Duodenal mucosa (tissue), 2 donors: ENCODE measurements at regions not wholly inside any gene's neighbourhood (a gene's known extent, or its start where the extent isn't known, plus 50 kb on each side); places are given as distances from the start of the nearest gene placed in this dataset.

Experiments
- H3K27ac ChIP-seq: one replicate; pipeline ENCODE4 v1.7.0; 2013; ENCODE audit warnings: low read depth, low read length
- H3K27me3 ChIP-seq, 2 donors: one replicate each; pipeline ENCODE4 v1.7.0; 2013; ENCODE audit warnings: low read length in 2 of 2, control low read depth in 1 of 2; ENCODE audit not compliant: insufficient read depth in 2 of 2, control insufficient read depth in 1 of 2
- H3K36me3 ChIP-seq, 2 donors: one replicate each; pipeline ENCODE4 v1.7.0; 2013; ENCODE audit warnings: low read length in 2 of 2, control low read depth in 1 of 2; ENCODE audit not compliant: insufficient read depth in 2 of 2, control insufficient read depth in 1 of 2
- H3K4me1 ChIP-seq, 2 donors: one replicate each; pipeline ENCODE4 v1.7.0; 2013; ENCODE audit warnings: low read length in 2 of 2, control low read depth in 1 of 2; ENCODE audit not compliant: insufficient read depth in 2 of 2, control insufficient read depth in 1 of 2
- H3K4me3 ChIP-seq, 2 donors: one replicate each; pipeline ENCODE4 v1.7.0; 2013; ENCODE audit warnings: low read length in 2 of 2, low read depth in 1 of 2
- H3K9ac ChIP-seq, 2 donors: one replicate each; pipeline ENCODE4 v1.7.0; 2013; ENCODE audit warnings: low read length in 2 of 2, low read depth in 1 of 2
- H3K9me3 ChIP-seq, 2 donors: one replicate each; pipeline ENCODE4 v1.7.0; 2013; ENCODE audit warnings: low read length in 2 of 2, control low read depth in 1 of 2; ENCODE audit not compliant: control insufficient read depth in 1 of 2

GRCh38 chr10:4353964-4354363 is 472.0 kb upstream of the AKR1E2 start:
- Histone ChIP-seq H3K27ac (no peak overlapping the region), H3K4me3 (no peak overlapping the region), H3K36me3 (no peaks in the 10 kb centered on the region), H3K9me3 (no peaks in the 10 kb centered on the region), H3K4me1 (no peaks in the 10 kb centered on the region), H3K27me3 (peaks cover 3 to 5% of the 10 kb centered on the region in 2 donors), H3K9ac (no peak overlapping the region)

DNA sequence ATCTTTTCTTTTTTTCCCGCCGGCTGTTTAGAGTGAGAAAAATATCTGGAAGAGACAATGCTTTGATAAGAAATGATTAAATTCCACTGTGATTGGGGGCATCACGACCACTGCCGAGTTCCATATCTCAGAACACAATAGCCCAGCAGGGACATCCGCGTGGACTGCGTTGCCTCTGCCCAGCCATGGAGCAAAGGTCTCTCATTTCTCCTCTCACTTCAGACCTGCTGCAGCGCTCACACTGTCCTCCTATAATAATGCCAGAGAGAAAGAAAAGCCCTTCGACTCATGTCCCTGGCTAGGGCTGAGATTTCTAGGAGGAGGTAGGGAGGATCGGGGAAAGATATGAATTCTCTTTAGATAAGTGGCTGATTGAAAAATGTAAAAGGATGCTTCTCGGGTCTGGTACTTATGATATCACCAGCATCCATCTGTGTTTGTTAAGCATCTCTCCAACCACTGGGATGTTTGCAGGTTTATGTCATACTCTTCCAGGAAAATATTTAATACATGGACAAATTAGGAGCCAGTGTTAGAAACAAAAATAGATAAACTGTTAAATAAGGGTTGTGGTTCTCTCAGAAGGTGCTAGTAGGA is 472.9 kb upstream of the AKR1E2 start:
- Histone ChIP-seq H3K9ac (no peak overlapping the region), H3K27me3 (peaks cover 3 to 5% of the 10 kb centered on the region in 2 donors), H3K36me3 (no peaks in the 10 kb centered on the region), H3K27ac (no peak overlapping the region), H3K4me1 (no peaks in the 10 kb centered on the region), H3K9me3 (no peaks in the 10 kb centered on the region), H3K4me3 (no peak overlapping the region)

- H3K9ac ChIP-seq, result no peak overlapping the region
- no peaks in the 10 kb centered on the region for H3K9me3 ChIP-seq
- H3K27ac ChIP-seq, result no peak overlapping the region
- H3K36me3 ChIP-seq, result no peaks in the 10 kb centered on the region
- no peak overlapping the region for H3K4me3 ChIP-seq
- peaks cover 3 to 5% of the 10 kb centered on the region in 2 donors for H3K27me3 ChIP-seq
- H3K4me1 ChIP-seq, result no peaks in the 10 kb centered on the region
Observed at GRCh38 chr10:4352414-4352961, 473.5 kb upstream of the AKR1E2 start.

DNA sequence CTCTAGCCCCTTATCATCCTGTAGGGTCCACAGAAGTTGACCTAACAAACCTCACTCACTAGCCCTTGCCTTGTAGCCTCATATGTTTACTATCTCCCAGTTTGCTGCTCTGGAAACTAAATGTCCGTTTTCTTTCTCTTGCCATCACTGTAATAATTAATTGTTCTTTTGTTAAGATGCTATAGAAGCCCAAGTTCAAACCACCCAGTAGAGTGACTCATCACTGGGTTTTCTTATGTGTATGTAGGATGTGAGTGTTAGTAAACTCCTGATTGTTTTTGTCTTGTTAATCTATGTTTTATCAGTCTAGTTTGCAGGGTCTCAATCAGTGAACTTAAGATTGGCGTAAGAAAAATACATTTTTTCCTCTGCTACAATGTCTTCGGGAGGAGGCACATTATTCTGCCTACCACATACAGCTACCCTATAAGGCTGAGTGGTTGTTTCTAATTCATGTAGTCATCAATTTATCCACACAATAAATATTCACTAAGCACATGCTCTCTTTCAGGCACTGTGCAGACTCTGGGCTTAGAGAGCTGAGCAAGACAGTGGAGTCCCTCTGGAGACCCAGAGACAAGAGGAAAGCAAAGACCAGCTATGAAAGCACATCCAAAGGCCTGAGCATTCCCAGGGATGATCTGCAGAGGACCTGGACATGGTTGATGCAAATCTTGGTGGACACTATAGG is 474.1 kb upstream of the AKR1E2 start:
- peaks cover 3 to 5% of the 10 kb centered on the region in 2 donors for H3K27me3 ChIP-seq
- no peak overlapping the region for H3K9ac ChIP-seq
- no peaks in the 10 kb centered on the region for H3K9me3 ChIP-seq
- no peak overlapping the region for H3K4me3 ChIP-seq
- no peaks in the 10 kb centered on the region for H3K36me3 ChIP-seq
- H3K4me1 ChIP-seq, result no peaks in the 10 kb centered on the region
- H3K27ac ChIP-seq, result no peak overlapping the region

- no peak overlapping the region for H3K27ac ChIP-seq
Observed at GRCh38 chr10:4347397-4347796, 478.6 kb upstream of the AKR1E2 start.

DNA sequence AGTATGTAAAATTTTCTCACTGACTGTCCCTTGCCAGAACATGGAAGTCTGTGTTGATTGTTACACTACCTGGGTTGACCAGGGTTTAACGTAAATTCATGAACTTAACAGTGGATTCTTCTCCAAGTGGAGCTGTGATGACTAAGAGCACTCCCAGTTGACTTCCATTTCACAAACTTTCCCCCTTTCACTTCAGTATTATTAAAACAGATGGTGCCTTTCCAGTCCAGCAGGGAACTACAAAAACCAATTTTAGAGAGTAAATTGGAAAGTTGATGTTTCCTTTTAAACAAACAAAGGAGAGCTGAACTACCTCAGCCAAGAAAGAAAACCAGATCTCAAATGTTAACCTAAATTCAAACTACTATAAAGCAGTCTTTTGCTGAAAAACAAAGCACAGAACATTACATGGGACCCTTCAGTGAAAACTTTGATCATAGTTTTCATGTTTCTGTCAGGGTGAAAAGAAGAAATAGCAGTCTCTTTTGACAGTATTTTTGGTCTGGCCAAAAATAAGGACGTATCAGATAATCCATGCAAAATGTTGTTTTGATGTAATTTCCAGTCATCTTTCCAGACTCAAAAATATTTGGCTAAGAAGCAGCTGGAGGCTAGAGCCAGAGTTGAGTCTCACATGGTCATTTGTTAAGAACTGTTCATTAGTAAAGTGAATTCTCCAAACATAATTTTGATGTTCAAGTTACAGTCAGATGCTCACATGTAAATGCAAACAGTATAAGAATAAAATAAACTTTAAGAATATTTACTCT is 479.9 kb upstream of the AKR1E2 start:
- Histone ChIP-seq H3K27ac (no peak overlapping the region), H3K9ac (no peak overlapping the region), H3K27me3 (no peaks in the 10 kb centered on the region), H3K36me3 (no peaks in the 10 kb centered on the region), H3K4me1 (no peaks in the 10 kb centered on the region), H3K4me3 (no peak overlapping the region), H3K9me3 (no peaks in the 10 kb centered on the region)

More at GRCh38 chr10:4347397-4347796, 478.6 kb upstream of the AKR1E2 start:
- Histone ChIP-seq H3K4me1 (no peaks in the 10 kb centered on the region), H3K9me3 (no peaks in the 10 kb centered on the region), H3K9ac (no peak overlapping the region), H3K4me3 (no peak overlapping the region), H3K36me3 (no peaks in the 10 kb centered on the region), H3K27me3 (no peaks in the 10 kb centered on the region)

DNA sequence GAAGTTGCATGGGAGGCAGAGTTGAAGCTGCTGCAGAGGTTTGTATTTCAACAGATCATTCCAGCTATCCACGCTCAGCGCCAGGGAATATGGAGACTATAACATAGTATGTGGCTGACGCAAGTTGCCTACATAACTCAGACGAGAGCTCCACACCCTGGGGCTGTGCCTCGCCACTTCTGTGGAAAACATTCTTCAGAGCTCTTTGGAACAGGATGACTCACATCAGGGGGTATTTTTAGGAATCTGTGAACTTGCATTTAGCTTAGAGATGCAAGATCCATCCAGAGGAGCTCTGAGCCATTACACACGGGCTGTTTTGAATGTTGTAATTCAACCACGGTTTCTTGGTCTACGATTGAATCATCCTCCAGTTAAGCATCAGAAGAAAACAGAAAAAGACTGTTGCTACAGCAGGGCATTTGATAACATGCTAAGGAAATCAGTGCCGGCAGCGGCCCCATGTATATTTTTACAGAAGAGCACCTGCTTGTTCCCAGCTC is 481.5 kb upstream of the AKR1E2 start:
- H3K36me3 ChIP-seq, result no peaks in the 10 kb centered on the region
- no peak overlapping the region for H3K27ac ChIP-seq
- H3K4me3 ChIP-seq, result no peak overlapping the region
- no peaks in the 10 kb centered on the region for H3K27me3 ChIP-seq
- no peaks in the 10 kb centered on the region for H3K4me1 ChIP-seq
- no peak overlapping the region for H3K9ac ChIP-seq
- no peaks in the 10 kb centered on the region for H3K9me3 ChIP-seq

DNA sequence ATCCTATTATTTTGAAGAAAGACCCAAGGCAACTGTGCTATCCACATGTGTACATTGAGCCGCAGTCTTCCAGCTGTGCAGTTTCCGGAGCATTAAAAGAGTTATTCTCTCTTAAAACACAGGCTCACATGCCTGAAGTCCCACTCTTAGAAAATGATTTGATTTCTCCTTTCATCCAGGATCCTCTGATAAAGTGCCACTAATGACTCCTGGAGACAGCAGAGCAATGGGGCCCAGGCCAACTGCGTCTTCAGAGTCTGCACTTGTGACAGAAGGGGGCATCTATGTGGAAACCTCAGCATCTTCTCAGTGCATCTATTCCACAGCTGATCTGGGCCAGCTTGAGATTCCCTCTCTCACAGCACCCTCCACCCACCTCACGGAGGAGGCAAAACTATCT is 482.1 kb upstream of the AKR1E2 start:
- no peak overlapping the region for H3K27ac ChIP-seq
- H3K9ac ChIP-seq, result no peak overlapping the region
- no peaks in the 10 kb centered on the region for H3K36me3 ChIP-seq
- no peaks in the 10 kb centered on the region for H3K9me3 ChIP-seq
- H3K4me1 ChIP-seq, result no peaks in the 10 kb centered on the region
- no peak overlapping the region for H3K4me3 ChIP-seq
- no peaks in the 10 kb centered on the region for H3K27me3 ChIP-seq

DNA sequence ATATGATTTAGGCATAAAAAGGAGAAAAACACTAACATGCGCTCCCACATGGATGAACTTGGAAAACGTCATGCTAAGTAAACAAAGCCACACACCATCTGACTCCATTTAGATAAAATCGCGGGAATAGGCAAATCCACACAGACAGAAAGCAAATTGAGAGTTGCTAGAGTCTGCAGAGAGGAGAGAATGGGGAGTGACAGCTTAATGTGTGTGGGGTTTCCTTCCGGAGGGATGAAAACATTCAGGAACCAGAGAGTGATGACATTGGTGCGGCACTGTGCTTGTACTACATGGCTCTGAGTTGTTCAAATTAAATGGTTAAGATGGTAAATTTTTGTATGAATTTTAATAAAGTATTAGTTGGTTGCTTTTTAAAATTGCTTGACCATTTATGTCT is 482.9 kb upstream of the AKR1E2 start:
- Histone ChIP-seq H3K27ac (no peak overlapping the region), H3K9me3 (no peaks in the 10 kb centered on the region), H3K9ac (no peak overlapping the region), H3K27me3 (no peaks in the 10 kb centered on the region), H3K36me3 (no peaks in the 10 kb centered on the region), H3K4me3 (no peak overlapping the region), H3K4me1 (no peaks in the 10 kb centered on the region)

GRCh38 chr10:4338768-4339167 is 487.2 kb upstream of the AKR1E2 start:
- no peaks in the 10 kb centered on the region for H3K4me1 ChIP-seq
- no peaks in the 10 kb centered on the region for H3K36me3 ChIP-seq
- no peak overlapping the region for H3K27ac ChIP-seq
- no peak overlapping the region for H3K4me3 ChIP-seq
- no peaks in the 10 kb centered on the region for H3K27me3 ChIP-seq
- no peak overlapping the region for H3K9ac ChIP-seq
- peaks cover 3 to 8% of the 10 kb centered on the region in 2 donors for H3K9me3 ChIP-seq
